ENCODE measurements at regions not wholly inside any gene's neighbourhood (a gene's known extent, or its start where the extent isn't known, plus 50 kb on each side); places are given as distances from the start of the nearest gene placed in this dataset.
"Not testable (repeated sequence)": the region's sequence is repeated elsewhere in the genome, so short reads cannot be mapped to it uniquely, and the experiment has no call there.

GRCh38 chr18:55688030-55688429, 100.0 kb upstream of the TCF4 start:
- no peak overlapping the region for H3K4me3 ChIP-seq
- WGBS, 2 donors, result 72 to 86% methylated on average over 4 of the region's 4 CpGs
- H3K27me3 ChIP-seq, result no peaks in the 10 kb centered on the region
- H3K27ac ChIP-seq, result no peak overlapping the region
- no peaks in the 10 kb centered on the region for H3K9me3 ChIP-seq
- TF ChIP-seq POLR2A (IDR thresholded peaks at IDR 0.05) (no peak), POLR2AphosphoS5 (IDR thresholded peaks at IDR 0.05) (no peak), EP300 (IDR thresholded peaks at IDR 0.05) (no peak), CTCF (IDR thresholded peaks at IDR 0.05) (no peak)
- H3K36me3 ChIP-seq, result no peaks in the 10 kb centered on the region
- H3K4me1 ChIP-seq, result no peaks in the 10 kb centered on the region
- no peak for DNase-seq
- intact Hi-C loops (cut with DNase I), result no loop called here

DNA sequence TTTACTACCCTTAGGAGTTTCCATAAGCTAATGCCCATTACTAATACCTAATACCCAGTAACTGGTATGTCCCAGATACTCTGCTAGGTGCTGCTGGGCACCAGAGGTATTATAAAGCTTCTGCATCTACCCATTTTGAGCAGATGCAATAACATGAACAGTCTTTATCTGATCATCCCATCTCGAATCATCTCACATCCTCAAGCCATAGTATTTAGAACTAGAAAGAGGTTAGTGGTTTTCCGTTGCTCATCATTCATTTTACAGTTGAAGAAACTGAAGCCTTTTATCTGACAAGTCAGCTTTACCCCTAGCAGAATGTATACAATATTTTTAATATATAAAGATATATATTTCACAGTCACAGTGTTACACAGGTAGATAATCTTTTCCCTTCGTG, 99.1 kb upstream of the TCF4 start:
- Histone ChIP-seq H3K36me3 (no peaks in the 10 kb centered on the region), H3K4me1 (no peaks in the 10 kb centered on the region), H3K4me3 (no peak overlapping the region), H3K27me3 (no peaks in the 10 kb centered on the region), H3K9me3 (no peaks in the 10 kb centered on the region), H3K27ac (no peak overlapping the region)
- no peak for DNase-seq
- WGBS, 2 donors, result 56 to 80% methylated on average over 3 of the region's 3 CpGs
- TF ChIP-seq POLR2A (IDR thresholded peaks at IDR 0.05) (no peak), EP300 (IDR thresholded peaks at IDR 0.05) (no peak), CTCF (IDR thresholded peaks at IDR 0.05) (no peak), POLR2AphosphoS5 (IDR thresholded peaks at IDR 0.05) (no peak)
- intact Hi-C loops (cut with DNase I), result no loop called here

GRCh38 chr18:55685638-55686037, 97.6 kb upstream of the TCF4 start:
- H3K36me3 ChIP-seq, result no peaks in the 10 kb centered on the region
- no peak for DNase-seq
- intact Hi-C loops (cut with DNase I), result no loop called here
- H3K4me3 ChIP-seq, result no peak overlapping the region
- TF ChIP-seq CTCF (IDR thresholded peaks at IDR 0.05), result no peak
- no peak for TF ChIP-seq EP300 (IDR thresholded peaks at IDR 0.05)
- no peak for TF ChIP-seq POLR2AphosphoS5 (IDR thresholded peaks at IDR 0.05)
- TF ChIP-seq POLR2A (IDR thresholded peaks at IDR 0.05), result no peak
- H3K4me1 ChIP-seq, result no peaks in the 10 kb centered on the region
- H3K27me3 ChIP-seq, result no peaks in the 10 kb centered on the region
- H3K9me3 ChIP-seq, result no peaks in the 10 kb centered on the region
- no peak overlapping the region for H3K27ac ChIP-seq

GRCh38 chr18:55672574-55673361, 84.8 kb upstream of the TCF4 start:
- H3K27me3 ChIP-seq, result no peaks in the 10 kb centered on the region
- no peak overlapping the region for H3K27ac ChIP-seq
- intact Hi-C loops (cut with DNase I), result no loop called here
- TF ChIP-seq CTCF (IDR thresholded peaks at IDR 0.05), result no peak
- TF ChIP-seq POLR2A (IDR thresholded peaks at IDR 0.05), result no peak
- TF ChIP-seq POLR2AphosphoS5 (IDR thresholded peaks at IDR 0.05), result no peak
- no peak for TF ChIP-seq EP300 (IDR thresholded peaks at IDR 0.05)
- H3K9me3 ChIP-seq, result no peaks in the 10 kb centered on the region
- H3K4me3 ChIP-seq, result no peak overlapping the region
- no peaks in the 10 kb centered on the region for H3K36me3 ChIP-seq
- DNase-seq, result no peak
- no peaks in the 10 kb centered on the region for H3K4me1 ChIP-seq
- WGBS, 2 donors, result 75 to 77% methylated on average over 12 of the region's 12 CpGs

GRCh38 chr18:55665506-55665905, 77.5 kb upstream of the TCF4 start:
- 91 to 96% methylated on average over 5 of the region's 5 CpGs for WGBS, 2 donors
- TF ChIP-seq POLR2A (IDR thresholded peaks at IDR 0.05), result no peak
- TF ChIP-seq EP300 (IDR thresholded peaks at IDR 0.05), result no peak
- no peak for TF ChIP-seq CTCF (IDR thresholded peaks at IDR 0.05)
- no peak for TF ChIP-seq POLR2AphosphoS5 (IDR thresholded peaks at IDR 0.05)
- Histone ChIP-seq H3K9me3 (no peaks in the 10 kb centered on the region), H3K36me3 (no peaks in the 10 kb centered on the region), H3K4me3 (no peak overlapping the region), H3K4me1 (no peaks in the 10 kb centered on the region), H3K27me3 (no peaks in the 10 kb centered on the region), H3K27ac (no peak overlapping the region)
- intact Hi-C loops (cut with DNase I), result no loop called here
- DNase-seq, result no peak

GRCh38 chr18:55664758-55665400, 76.9 kb upstream of the TCF4 start:
- H3K9me3 ChIP-seq; H3K4me3 ChIP-seq; H3K36me3 ChIP-seq; intact Hi-C loops (cut with DNase I); DNase-seq; H3K27me3 ChIP-seq; H3K4me1 ChIP-seq; H3K27ac ChIP-seq: not testable (repeated sequence)
- WGBS, 2 donors, result 93 to 95% methylated on average over 45 of the region's 45 CpGs

Data from sigmoid colon (tissue), 6 donors.